HepG2 (cell line): ENCODE measurements at regions not wholly inside any gene's neighbourhood (a gene's known extent, or its start where the extent isn't known, plus 50 kb on each side); places are given as distances from the start of the nearest gene placed in this dataset.

ENCODE experiments used
- ASH2L ChIP-seq: fragments of 300-600, 200-600 bp; sonication (generic); IDR thresholded peaks from 2 replicates; pipeline ENCODE4 v1.7.0; 2017; ENCODE audit warnings: low read depth, mild to moderate bottlenecking, moderate library complexity, mixed read lengths, low read length; ENCODE audit not compliant: insufficient read length
- EP300 ChIP-seq, 3 experiments: sonication (generic) in 1 of 3; formaldehyde crosslinking in 1 of 3; IDR thresholded peaks; 2 replicates each; pipeline versions ENCODE4 v1.5.1 to v1.6.1; 2011 to 2020; ENCODE audit warnings: low read depth in 2 of 3, low read length in 2 of 3, borderline replicate concordance in 1 of 3, improper control_type of control experiment in 1 of 3, mild to moderate bottlenecking in 1 of 3, missing genetic modification reagents in 1 of 3, moderate library complexity in 1 of 3
- PHF8 ChIP-seq: sonication (generic); formaldehyde crosslinking; IDR thresholded peaks from 2 replicates; pipeline ENCODE4 v1.5.0; 2020; ENCODE audit warnings: missing genetic modification reagents

DNA sequence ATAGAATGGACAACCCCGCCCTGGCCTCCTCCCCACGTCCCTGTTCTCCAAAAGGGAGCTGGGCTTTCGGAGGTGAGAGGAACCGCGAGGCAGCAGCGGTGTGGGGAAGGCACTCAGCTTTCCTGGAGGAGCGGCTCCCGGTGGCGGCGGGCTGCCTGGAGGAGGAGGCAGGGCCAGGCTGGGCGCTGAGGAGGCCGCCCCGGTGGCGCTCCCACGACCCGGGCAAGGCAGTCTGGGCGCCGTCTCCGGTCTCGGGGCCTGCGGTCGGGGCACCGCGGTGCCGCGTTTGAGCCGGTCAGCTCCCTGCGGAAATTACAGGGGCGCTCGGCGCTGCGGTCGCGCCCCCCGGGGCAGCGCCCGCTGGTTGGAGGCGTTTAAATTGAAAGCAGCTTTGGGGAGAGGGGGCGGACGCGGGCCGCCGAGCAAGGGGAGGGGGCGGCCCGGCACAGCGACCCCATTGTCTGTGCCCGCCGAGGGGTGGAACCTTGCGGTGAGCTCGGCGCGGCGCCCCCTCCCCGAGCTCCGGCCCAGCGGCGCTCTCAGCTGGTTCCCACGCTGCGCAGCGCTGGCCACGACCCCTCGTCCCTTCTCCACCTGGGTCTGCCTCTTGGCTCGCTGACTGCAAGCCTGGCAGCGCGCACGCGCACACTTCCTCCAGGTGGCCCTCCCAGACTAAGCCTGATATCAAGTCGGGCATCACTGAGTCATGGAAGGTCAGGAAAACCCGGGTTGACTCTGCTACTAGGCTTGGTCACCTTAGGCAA lies 58.7 kb upstream of the DLX4 start:
- TF ChIP-seq PHF8 (no peak), EP300 (IDR thresholded peaks at IDR 0.05; ENCODE audit: low read depth in 2 of 2, low read length in 2 of 2) (no peak), EP300 (CRISPR knock-in tag; IDR thresholded peaks at IDR 0.05; ENCODE audit: borderline replicate concordance) (no peak), ASH2L (no peak)
